ENCODE measurements at regions not wholly inside any gene's neighbourhood (a gene's known extent, or its start where the extent isn't known, plus 50 kb on each side); places are given as distances from the start of the nearest gene placed in this dataset.

- peaks cover 43% of the 10 kb centered on the region for H3K27me3 Mint-ChIP-seq (ENCODE audit: low read depth, unreplicated experiment)
- H4K20me1 ChIP-seq (ENCODE audit: insufficient read depth, low read length) = no peaks in the 10 kb centered on the region
- H3K9me3 Mint-ChIP-seq (ENCODE audit: unreplicated experiment) = peaks cover 3% of the 10 kb centered on the region
- H3K36me3 Mint-ChIP-seq (ENCODE audit: low read depth, unreplicated experiment) = no peaks in the 10 kb centered on the region
- no peaks in the 10 kb centered on the region for H3K27me3 ChIP-seq (ENCODE audit: insufficient read depth, low read length)
- no peak overlapping the region for H3K4me3 ChIP-seq (ENCODE audit: insufficient read depth, low read depth, low read length)
- no peak overlapping the region for H3K4me3 Mint-ChIP-seq (ENCODE audit: unreplicated experiment)
- TF ChIP-seq CTCF (IDR thresholded peaks at IDR 0.05; ENCODE audit: insufficient read depth, low read depth, low read length) (no peak), EZH2 (IDR thresholded peaks at IDR 0.05; ENCODE audit: insufficient read depth, low read length) (no peak)
- H3K4me2 ChIP-seq (ENCODE audit: low read length) = no peak overlapping the region
- no peak overlapping the region for H3K9ac ChIP-seq (ENCODE audit: low read length)
- no peaks in the 10 kb centered on the region for H3K79me2 ChIP-seq (ENCODE audit: insufficient read depth, low read length)
- DNase-seq (ENCODE audit: low read depth) (no peak), FAIRE-seq (no peak)
- no peak overlapping the region for H2AFZ ChIP-seq (ENCODE audit: low read depth, low read length)
- H3K4me1 ChIP-seq (ENCODE audit: insufficient read depth, low read length) = peaks cover 22% of the 10 kb centered on the region
- no peak overlapping the region for H3K27ac ChIP-seq (ENCODE audit: low read depth, low read length)
- H3K36me3 ChIP-seq (ENCODE audit: insufficient read depth, low read length) = no peaks in the 10 kb centered on the region
- H3K9me3 ChIP-seq (ENCODE audit: insufficient read depth, low read depth, low read length) = no peaks in the 10 kb centered on the region
- peaks cover 22% of the 10 kb centered on the region for H3K4me1 Mint-ChIP-seq (ENCODE audit: low read depth, unreplicated experiment)
- H3K27ac Mint-ChIP-seq (ENCODE audit: unreplicated experiment) = no peak overlapping the region
These were observed 105.4 kb downstream of the INHBB start for GRCh38 chr2:120451334-120451733.

GRCh38 chr2:120452131-120452530, 106.2 kb downstream of the INHBB start:
- Histone ChIP-seq H3K9ac (ENCODE audit: low read length) (no peak overlapping the region), H4K20me1 (ENCODE audit: insufficient read depth, low read length) (no peaks in the 10 kb centered on the region), H3K4me2 (ENCODE audit: low read length) (no peak overlapping the region), H3K27ac (ENCODE audit: low read depth, low read length) (no peak overlapping the region), H3K4me1 (ENCODE audit: insufficient read depth, low read length) (peaks cover 22% of the 10 kb centered on the region), H2AFZ (ENCODE audit: low read depth, low read length) (no peak overlapping the region), H3K36me3 (ENCODE audit: insufficient read depth, low read length) (no peaks in the 10 kb centered on the region), H3K27me3 (ENCODE audit: insufficient read depth, low read length) (no peaks in the 10 kb centered on the region), H3K4me3 (ENCODE audit: insufficient read depth, low read depth, low read length) (no peak overlapping the region), H3K79me2 (ENCODE audit: insufficient read depth, low read length) (no peaks in the 10 kb centered on the region), H3K9me3 (ENCODE audit: insufficient read depth, low read depth, low read length) (no peaks in the 10 kb centered on the region)
- no peak overlapping the region for H3K27ac Mint-ChIP-seq (ENCODE audit: unreplicated experiment)
- TF ChIP-seq EZH2 (IDR thresholded peaks at IDR 0.05; ENCODE audit: insufficient read depth, low read length) = no peak
- TF ChIP-seq CTCF (IDR thresholded peaks at IDR 0.05; ENCODE audit: insufficient read depth, low read depth, low read length) = no peak
- peaks cover 22% of the 10 kb centered on the region for H3K4me1 Mint-ChIP-seq (ENCODE audit: low read depth, unreplicated experiment)
- H3K4me3 Mint-ChIP-seq (ENCODE audit: unreplicated experiment) = no peak overlapping the region
- H3K36me3 Mint-ChIP-seq (ENCODE audit: low read depth, unreplicated experiment) = no peaks in the 10 kb centered on the region
- FAIRE-seq = no peak
- H3K9me3 Mint-ChIP-seq (ENCODE audit: unreplicated experiment) = peaks cover 7% of the 10 kb centered on the region
- H3K27me3 Mint-ChIP-seq (ENCODE audit: low read depth, unreplicated experiment) = peaks cover 35% of the 10 kb centered on the region
- no peak for DNase-seq (ENCODE audit: low read depth)

- H3K36me3 ChIP-seq (ENCODE audit: insufficient read depth, low read length) = no peaks in the 10 kb centered on the region
- H4K20me1 ChIP-seq (ENCODE audit: insufficient read depth, low read length) = no peaks in the 10 kb centered on the region
- H2AFZ ChIP-seq (ENCODE audit: low read depth, low read length) = no peak overlapping the region
- no peak for TF ChIP-seq EZH2 (IDR thresholded peaks at IDR 0.05; ENCODE audit: insufficient read depth, low read length)
- TF ChIP-seq CTCF (IDR thresholded peaks at IDR 0.05; ENCODE audit: insufficient read depth, low read depth, low read length) = no peak
- H3K9ac ChIP-seq (ENCODE audit: low read length) = no peak overlapping the region
- Mint-ChIP-seq H3K4me3 (ENCODE audit: unreplicated experiment) (no peak overlapping the region), H3K4me1 (ENCODE audit: low read depth, unreplicated experiment) (peaks cover 22% of the 10 kb centered on the region), H3K27ac (ENCODE audit: unreplicated experiment) (no peak overlapping the region), H3K27me3 (ENCODE audit: low read depth, unreplicated experiment) (peaks cover 26% of the 10 kb centered on the region), H3K9me3 (ENCODE audit: unreplicated experiment) (peaks cover 13% of the 10 kb centered on the region), H3K36me3 (ENCODE audit: low read depth, unreplicated experiment) (peaks cover 2% of the 10 kb centered on the region)
- no peaks in the 10 kb centered on the region for H3K27me3 ChIP-seq (ENCODE audit: insufficient read depth, low read length)
- H3K4me2 ChIP-seq (ENCODE audit: low read length) = no peak overlapping the region
- FAIRE-seq = no peak
- peaks cover 2% of the 10 kb centered on the region for H3K9me3 ChIP-seq (ENCODE audit: insufficient read depth, low read depth, low read length)
- no peak overlapping the region for H3K4me3 ChIP-seq (ENCODE audit: insufficient read depth, low read depth, low read length)
- no peaks in the 10 kb centered on the region for H3K79me2 ChIP-seq (ENCODE audit: insufficient read depth, low read length)
- H3K27ac ChIP-seq (ENCODE audit: low read depth, low read length) = no peak overlapping the region
- peaks cover 22% of the 10 kb centered on the region for H3K4me1 ChIP-seq (ENCODE audit: insufficient read depth, low read length)
- no peak for DNase-seq (ENCODE audit: low read depth)
These were observed 107.2 kb downstream of the INHBB start for GRCh38 chr2:120452945-120453634.

Data from astrocyte (in vitro differentiated cells and primary cell).